ENCODE measurements at regions not wholly inside any gene's neighbourhood (a gene's known extent, or its start where the extent isn't known, plus 50 kb on each side); places are given as distances from the start of the nearest gene placed in this dataset.
A peak's percentile ranks its signal among the peaks of the same experiment; 100 is the strongest.

DNA sequence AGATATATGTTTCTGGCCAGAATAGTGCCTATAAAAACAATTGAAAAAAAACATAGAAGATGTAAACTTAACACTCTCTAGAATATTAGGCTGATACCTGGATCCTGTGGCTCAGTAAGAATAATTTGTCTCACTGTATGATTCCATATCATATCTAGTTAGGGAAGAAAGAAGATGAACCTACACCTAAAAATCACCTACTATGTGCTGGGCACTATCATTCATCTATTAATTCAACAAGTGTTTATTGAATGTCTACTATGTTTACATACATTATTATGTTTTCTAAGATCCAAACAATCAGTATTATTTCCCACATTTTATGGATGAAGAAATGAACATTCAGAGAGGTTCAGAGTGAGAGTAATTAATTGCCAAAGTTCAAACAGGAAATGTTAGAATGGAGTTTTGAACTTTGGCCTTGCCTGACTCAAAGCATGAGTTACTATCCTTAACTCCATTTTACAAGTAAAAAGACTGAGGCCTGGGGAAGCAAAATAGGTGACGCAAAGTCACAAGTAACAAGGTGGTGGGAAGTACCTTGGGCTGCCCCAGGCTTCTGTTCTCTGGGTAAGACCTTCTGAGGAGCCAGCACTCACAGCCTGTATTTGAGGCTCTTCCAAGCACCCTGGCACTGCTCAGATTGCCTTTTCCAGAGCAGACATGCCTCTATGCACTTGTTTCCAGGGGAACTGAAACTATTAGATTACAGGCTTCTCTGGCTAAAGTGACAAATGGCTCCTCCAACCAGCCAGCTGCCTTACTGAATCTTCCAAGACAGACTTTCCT is 111.1 kb upstream of the ACSL4 start:
- DNase-seq = no peak

DNA sequence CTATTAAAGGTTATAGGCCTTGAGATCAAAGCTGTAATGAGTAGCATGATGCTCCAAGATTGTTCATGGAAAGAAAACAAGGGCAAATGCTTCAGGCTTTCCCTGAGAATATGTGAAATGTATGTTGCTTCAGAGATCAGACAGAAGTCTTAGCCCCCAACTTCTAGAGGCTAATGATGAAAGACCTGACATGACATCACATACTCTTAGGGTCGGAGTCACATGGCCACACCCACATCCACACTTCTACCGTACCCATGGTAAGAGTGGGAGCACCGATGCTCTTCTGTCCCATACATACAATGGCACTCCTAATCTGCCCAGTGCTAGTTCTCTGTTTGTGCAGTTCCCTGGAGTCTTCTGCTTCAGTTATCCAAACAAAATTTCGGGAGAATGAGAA is 111.9 kb upstream of the ACSL4 start:
- no peak for DNase-seq

DNA sequence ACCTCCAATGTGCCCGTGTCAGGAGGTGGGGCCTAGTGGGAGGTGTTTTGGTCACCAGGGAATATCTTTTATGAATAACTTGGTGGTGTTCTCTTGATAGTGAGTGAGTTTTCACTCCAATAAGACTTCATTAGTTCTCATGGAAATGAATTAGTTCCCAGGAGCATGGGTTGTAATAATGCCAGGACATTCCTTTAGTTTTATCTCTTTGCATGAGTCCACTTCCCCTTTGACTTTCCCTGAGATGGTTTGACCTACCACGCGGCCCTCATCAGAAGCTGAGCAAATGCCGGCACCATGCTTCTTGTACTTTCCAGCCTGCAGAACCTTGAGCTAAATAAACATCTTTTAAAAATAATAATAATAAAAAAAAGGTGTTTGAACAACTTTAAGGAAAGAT is 112.9 kb upstream of the ACSL4 start:
- no peak for DNase-seq

DNA sequence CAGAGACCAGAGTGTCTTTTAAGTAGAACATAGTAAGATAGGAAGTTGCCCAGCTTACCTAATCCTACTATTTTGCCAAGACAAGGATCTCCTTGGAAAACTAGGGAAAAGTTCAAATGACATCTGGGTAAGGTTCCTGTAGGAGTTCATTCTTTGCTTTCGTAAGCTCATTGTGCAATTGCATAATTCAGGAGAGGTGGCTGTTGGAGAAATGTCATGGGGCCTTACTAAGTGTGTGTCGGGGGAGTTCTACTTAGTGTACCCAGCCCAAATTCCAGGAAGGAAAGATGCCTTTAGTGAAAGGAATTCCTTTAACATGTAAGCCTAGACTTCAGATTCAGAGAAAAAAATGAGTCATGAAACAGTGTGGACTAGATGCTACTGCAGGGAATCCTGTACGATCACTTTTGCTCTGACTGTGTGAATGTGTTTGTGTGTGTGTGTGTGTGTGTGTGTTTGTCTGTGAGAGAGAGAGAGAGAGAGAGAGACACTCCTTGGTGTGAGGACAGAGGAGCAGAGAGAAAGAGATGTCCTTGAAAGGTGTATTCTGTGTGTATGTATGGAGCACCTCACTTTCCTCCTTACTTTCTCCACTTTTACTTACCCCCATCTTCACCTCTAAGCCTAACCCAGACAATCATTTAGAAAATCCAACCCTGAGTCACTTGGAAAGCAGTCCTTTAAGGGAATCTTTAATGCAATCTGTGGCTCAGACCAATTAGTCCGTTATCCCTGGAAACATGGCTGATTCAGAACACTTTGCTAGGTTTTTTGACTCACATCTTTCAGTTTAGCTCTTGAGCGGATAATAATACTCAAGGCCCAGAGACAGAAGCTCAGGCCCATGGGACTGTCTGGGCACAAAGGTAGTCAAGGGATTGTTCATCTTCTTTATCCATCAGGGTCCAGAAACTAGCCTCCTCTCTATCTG is 114.5 kb upstream of the ACSL4 start:
- DNase-seq = no peak

DNA sequence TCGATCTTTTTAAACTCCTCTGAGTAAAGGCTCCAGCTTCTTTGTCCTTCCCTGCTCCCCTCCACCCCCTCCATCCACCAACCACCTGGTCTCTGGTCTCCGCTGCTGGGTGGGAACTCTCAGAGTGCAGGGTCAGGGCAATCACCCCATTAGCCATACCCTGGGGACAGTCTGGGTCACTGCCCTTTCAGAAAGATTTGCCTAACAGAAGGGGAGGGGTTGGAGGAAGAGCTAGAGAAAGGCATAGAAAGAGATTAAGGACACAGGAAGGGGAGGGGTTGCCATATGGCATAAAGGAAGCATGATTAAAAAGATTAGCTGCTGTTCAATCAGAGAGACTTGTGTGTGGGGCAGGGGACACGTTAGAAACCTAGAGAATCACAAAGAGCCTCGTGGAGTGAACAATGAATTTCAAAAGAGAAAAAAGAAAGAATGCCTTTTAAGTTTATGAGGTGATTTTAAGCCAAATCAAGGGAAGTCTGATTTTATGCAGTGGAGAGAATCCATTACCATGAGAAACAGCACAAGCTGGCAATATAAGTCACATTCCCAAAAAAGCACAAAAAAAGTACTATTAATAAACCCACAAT is 115.5 kb upstream of the ACSL4 start:
- no peak for DNase-seq

DNA sequence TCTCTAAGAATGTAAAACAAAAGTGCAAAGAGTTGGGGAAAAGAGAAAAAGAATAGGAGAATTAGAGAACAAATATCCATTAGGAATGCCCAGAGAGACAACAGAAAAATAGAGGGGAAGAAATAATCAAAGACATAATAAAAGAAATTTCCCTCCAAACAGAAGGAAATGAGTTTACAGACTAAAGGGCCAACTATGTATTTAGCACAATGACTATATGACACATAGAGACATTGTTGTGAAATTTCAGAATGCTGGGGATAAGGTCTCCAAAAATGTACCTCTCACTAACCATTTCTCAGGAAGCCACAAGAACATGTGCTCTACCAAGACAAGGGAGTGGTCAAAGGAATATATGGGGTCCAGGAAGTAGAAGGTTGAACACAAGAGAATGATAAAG is 121.0 kb upstream of the ACSL4 start:
- DNase-seq = no peak

DNA sequence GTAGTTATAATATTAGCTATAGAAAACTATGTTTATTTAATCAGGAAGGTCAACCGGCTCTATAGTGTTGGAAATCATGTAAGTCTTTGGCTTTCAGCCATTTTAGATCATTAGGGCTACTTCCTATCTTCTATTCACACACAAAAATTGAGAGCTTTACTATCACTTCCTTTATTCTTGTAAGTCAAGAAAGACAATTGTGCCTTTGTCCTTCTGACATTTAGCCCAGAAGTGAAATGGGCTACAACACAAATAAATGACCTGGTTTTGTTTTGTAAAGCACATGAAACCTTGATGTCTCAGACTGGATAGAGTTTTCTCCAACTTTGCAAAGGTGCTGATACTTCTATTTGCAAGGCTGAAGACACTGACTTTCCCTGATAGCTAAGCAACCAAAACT is 122.4 kb upstream of the ACSL4 start:
- no peak for DNase-seq

DNA sequence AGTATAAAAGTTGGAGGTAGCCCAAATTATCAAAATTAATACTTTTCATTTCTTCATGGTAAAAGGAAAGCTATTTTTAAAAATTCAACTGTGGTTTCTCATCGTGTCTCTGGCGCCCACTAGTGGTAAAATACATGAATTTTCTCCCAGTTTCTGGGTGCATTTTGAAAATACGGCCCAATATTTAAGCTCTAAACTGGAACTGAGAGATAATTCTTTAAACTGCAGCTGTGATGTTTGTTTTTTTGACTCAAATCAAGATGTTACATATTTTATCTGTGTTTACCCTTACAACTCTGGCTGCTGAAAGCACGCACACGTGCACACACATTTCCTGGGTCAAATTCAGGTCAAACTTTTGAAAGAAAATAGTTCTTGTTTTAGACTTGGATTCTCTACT is 123.9 kb upstream of the ACSL4 start:
- peak; percentile 23 for DNase-seq

DNA sequence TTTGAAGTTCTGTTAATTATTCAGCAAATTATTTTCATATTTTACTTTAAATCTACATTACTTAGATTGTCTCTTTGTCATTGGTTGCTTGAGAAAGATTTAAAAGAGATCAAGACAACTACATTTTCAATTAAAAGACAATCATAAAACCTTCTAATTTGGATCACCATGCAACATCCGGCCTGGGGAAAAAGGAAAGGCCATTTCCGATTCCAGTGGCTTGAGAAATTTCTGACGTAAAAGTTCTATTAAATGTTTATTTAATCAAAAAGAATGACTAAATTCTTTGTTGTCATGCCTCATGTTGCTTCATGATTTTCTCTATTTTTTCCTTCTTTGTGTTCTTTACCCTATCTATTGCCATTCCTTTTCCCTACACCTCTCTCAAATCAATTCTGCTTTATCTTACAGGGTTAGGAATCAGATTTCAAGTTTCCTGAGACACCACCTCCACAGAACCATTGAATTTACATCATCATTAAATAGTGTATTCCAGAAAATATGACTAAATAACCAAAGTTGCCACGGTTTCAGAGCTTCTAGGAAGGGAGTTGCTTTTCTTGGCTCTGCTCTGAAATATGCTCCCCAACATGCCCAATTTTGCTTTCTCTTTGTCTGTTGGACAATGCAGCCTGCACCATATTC is 124.6 kb upstream of the ACSL4 start:
- DNase-seq = no peak

DNA sequence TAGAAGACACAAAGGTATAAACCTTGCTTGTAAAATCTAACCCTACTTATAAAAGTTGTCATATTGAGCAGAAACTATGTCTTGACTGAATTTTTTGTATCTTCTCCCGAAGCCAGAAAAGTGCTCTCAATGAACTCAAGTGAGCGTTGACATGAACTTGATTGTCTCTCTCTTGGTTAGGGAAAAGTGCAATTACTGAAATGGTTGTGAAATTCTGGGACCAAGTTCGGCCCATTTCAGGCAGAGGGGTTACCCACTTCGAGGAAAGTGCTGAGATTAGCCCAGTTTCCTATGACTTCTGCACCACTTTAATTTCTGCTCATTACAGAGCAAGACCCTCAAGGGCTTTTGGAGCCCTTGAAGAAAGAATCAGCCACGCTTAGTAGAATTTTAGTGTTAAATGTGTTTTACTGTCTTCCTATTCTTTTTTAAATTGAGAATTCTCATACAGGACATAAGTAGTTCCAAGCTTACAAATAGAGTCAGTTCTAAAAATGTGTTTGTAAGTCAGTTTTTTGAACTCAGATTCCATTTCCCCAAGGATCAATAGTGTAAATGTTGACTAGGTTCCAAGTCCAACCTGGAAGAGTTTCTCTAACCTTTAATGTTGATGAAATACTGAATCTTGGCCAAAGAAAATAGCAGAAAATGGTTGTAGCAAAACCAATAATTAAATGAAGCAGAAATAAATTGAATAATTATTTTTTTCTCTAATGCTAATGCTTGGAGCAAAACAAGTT is 125.7 kb upstream of the ACSL4 start:
- no peak for DNase-seq

DNA sequence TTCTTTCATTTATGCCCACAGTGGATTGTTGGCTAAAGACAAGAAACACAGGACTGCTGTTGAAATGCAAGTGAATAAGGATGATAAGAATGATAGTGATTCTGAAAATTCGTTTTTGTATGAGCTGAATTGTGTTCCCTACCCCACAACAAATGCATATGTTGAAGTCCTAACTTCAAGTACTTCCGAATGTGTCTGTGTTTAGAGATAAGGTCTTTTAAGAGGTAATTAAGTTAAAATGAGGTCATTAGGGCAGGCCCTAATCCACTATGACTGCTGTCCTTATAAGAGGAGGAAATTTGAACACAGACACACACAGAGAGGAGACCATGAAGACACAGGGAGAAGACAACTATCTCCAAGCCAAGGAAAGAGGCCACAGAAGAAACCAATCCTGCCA is 126.6 kb upstream of the ACSL4 start:
- DNase-seq = no peak

DNA sequence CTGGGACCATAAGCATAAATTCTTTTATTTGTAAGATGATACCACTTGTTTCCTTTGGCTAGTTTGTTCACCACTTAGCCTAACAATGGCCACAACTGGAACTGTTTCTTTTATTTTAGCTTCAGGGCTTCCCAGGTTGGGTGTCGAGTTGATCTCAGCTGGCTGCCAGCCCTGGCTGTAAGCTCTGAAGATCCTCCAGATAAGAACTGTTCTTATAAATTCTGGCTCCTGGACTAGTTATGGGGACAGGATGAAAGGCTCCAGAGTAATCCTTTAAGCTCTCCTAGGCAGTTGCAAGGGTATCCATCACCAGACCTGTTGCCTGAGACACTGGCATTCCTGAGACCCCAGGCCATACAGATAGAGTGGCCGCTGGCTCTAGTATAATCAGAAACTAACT is 129.4 kb upstream of the ACSL4 start:
- no peak for DNase-seq

DNA sequence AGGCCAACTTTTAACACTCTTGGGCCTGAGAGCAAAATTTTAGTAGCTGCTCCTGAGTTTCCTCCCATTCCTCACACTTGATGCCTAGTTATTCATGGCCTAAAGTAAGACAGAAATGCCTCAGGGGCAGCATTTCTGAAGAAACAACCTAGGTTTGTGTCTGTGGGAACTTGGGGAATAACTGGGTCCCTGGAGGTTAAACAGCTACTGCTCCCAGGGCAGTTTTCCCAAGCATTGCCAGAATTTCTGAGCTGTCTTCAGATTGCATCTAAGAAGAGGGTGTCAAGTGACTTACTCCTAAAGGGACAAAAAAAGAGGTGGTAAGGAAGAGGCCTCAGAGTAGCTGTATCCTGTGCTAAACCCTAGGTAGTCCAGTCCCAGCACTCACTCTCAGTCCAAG is 130.8 kb upstream of the ACSL4 start:
- no peak for DNase-seq

DNA sequence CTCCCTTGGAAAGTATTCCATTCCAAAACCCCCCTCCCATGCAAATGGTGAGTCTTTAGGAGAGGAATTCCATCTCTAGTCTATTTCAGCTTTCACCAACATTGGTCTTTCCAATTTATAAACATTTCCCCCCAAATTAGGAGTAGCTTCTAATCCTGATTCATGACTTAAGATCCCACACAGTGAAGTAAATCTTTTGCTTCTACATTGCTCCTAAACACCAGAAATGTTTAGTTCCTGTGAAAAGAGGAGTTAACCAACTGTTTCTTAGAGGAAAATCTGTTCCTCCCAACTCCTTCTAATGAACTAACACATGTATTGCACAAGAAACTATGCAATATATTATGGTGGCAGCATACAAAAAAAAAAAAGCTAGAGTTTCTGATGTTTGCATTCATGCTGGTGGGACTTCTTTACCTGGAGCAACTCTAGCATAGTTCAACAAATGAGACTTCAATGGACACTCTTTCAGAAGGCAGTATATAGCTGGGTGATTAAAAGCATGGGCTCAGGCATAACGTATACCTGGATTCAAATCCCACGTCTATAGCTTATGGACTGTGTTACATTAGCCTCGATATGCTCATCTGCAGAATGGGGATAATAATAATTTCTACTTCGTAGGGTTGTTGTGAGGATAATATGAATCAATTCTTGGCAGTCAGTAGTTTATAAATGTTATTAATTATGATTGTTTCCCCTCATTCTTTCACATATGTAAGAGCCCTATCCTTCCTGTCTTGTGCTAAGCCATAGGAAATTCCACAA is 131.6 kb upstream of the TMEM164 start:
- no peak for DNase-seq

DNA sequence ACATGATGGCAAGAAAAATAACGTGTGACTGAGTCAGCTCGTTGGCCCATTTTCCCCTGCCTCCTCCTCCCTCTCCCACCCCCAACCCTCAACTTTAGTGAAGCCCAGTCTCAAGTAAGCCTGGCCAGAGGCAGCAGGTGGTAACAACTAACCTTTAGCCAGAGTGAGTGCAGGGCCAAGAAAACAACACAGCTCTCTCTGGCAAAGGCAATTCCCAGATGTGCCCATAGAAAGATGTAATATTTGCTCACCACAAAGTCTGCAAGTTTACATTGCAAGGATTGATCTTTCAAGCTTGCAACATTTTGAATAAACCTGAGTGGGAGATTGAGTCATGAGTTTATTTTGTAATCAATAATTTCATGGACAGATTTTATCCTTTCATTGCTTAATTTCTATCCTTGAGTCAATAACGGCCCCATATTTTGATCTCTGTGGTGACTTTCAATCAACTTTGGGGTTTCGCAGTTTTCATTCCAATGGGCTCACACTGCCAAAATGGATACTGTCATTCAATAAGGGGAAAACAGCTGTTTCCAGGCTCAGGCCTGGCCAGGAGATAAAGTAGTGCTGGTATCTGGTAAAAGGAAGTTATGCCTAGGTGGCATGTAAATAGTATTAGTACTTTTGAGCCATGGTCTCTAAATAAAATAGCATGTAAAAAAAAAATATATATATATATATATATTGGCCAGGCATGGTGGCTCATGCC is 130.7 kb upstream of the TMEM164 start:
- no peak for DNase-seq

DNA sequence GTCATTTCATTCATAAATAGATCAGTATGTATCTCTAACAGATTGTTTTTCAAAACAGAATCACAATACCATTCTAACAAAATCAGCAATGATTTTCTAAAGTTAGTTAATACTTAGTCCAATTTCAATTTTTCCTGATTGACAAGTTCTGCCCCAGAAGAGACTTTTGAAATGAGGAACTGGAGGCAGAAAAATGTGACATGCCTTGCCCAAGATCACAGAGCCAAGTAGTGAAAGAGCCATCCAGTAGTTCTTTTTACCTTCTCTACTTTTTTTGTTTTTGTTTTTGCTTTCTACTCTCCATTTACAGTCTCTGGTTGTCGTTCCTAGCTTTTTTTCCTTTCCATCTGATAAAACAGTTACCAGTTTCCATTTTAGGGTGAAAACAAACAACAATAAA is 129.3 kb upstream of the TMEM164 start:
- no peak for DNase-seq

DNA sequence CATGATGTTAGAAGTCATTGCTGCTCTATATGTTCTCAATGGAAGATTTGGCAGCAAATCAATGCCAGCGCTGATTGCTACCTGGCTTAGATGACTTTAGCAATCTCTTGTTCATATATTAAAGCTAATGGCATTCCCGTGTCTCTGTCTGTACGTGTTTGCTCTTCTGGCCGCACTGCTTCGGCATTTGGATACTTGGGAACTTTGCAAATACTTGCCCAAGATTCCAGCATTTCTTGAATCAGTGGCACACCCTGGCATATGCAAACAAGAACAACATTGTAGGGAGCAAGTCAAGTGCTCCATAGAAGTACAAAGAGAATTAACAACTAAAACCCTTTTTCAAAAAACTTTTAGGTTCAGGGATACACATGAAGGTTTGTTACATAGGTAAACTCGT is 128.9 kb upstream of the TMEM164 start:
- no peak for DNase-seq

DNA sequence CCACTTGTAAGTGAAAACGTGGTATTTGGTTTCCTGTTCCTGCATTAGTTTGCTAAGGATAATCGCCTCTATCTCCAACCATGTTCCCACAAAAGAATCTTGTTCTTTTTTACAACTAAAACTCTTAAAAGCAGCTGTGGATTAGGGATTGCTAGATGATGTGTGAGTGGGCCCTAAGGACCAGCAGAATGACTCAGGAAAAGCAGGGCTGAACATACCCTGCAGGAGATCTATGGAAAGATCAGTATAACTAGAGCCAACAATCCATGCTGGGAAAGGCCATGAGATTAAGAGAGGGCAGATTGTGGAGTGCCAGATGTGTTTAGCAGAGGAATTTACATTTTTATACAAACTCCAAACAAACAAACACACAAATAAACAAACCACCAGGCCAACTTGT is 128.4 kb upstream of the TMEM164 start:
- DNase-seq = no peak

DNA sequence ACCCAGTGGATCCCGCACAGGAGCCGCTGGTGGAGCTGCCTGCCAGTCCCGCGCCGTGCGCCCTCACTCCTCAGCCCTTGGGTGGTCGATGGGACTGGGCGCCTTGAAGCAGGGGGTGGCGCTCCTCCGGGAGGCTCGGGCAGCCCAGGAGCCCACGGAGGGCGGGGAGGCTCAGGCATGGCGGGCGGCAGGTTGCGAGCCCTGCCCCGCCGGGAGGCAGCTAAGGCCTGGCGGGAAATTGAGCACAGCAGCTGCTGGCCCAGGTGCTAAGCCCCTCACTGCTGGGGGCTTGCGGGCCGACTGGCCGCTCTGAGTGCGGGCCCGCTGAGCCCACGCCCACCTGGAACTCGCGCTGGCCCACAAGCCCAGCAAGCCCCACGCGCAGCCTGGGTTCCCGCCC is 127.1 kb upstream of the TMEM164 start:
- no peak for DNase-seq

DNA sequence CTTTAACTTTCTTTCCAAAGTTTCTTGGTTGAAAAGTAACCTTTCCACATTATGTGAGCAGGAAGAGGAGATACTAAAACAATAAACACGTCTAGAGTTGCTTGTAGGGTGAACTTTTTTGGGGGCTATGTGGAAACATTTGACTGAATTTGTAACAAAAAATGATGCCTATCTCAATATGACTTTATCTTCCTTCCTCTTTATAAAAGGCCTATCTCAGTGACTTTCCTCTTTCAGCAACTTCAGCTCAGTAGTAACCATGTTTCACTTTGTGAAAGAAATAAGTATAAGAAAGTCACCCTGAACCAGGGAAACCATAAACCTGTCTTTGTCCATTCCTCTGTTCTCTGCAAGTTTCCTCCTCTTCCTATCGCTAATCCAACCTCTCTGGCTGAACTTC is 124.7 kb upstream of the TMEM164 start:
- DNase-seq = no peak

DNA sequence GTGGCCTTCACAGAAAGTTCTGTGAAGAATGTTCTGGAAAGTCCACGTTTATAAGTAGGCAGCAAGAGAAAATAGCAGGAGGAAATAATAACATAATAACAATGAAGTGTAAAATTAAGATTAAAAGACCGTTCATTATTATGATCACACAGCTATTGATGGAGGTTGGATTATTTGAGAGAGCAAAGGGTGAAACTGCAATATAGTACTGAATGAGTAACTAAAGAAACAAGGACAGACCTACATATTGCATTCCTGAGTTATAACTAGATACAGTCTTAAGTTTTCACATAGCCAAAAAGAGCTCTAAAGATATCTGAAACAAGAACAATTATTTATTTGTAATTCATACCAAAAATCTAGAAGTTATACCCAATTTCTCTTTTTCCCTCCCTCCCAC is 122.9 kb upstream of the TMEM164 start:
- DNase-seq = no peak
